ENCODE measurements at regions not wholly inside any gene's neighbourhood (a gene's known extent, or its start where the extent isn't known, plus 50 kb on each side); places are given as distances from the start of the nearest gene placed in this dataset.

- TF ChIP-seq POLR2AphosphoS5 (IDR thresholded peaks at IDR 0.05) (no peak), EP300 (IDR thresholded peaks at IDR 0.05) (no peak), CTCF (IDR thresholded peaks at IDR 0.05) (no peak), POLR2A (IDR thresholded peaks at IDR 0.05) (no peak)
- ATAC-seq: no peak
- H3K4me3 ChIP-seq: no peak overlapping the region
Observed at GRCh38 chr5:35440409-35440808, 177.3 kb upstream of the SPEF2 start.

GRCh38 chr5:35438786-35439185 is 178.9 kb upstream of the SPEF2 start:
- Histone ChIP-seq H3K4me3 (no peak overlapping the region), H3K4me1 (no peaks in the 10 kb centered on the region), H3K27ac (no peak overlapping the region), H3K27me3 (peaks cover 7% of the 10 kb centered on the region), H3K36me3 (no peaks in the 10 kb centered on the region), H3K9me3 (no peaks in the 10 kb centered on the region)
- no peak for ATAC-seq
- TF ChIP-seq CTCF (IDR thresholded peaks at IDR 0.05) (no peak), POLR2A (IDR thresholded peaks at IDR 0.05) (no peak), POLR2AphosphoS5 (IDR thresholded peaks at IDR 0.05) (no peak), EP300 (IDR thresholded peaks at IDR 0.05) (no peak)
- WGBS, 2 donors (ENCODE audit: low coverage in 1 of 2): 75 to 83% methylated on average over 2 of the region's 2 CpGs

More at GRCh38 chr5:35440409-35440808, 177.3 kb upstream of the SPEF2 start:
- Histone ChIP-seq H3K4me1 (no peaks in the 10 kb centered on the region), H3K9me3 (peaks cover 0 to 5% (median 0%) of the 10 kb centered on the region in 3 donors), H3K27me3 (peaks cover 7% of the 10 kb centered on the region), H3K27ac (no peak overlapping the region), H3K36me3 (no peaks in the 10 kb centered on the region)
- WGBS, 2 donors (ENCODE audit: low coverage in 1 of 2): 85 to 95% methylated on average over 2 of the region's 2 CpGs

- H3K4me3 ChIP-seq: no peak overlapping the region
- H3K27me3 ChIP-seq: peaks cover 7% of the 10 kb centered on the region
- H3K4me1 ChIP-seq: no peaks in the 10 kb centered on the region
- no peaks in the 10 kb centered on the region for H3K9me3 ChIP-seq
- no peak overlapping the region for H3K27ac ChIP-seq
- 43% methylated on average over 1 of the region's 1 CpG; no CpG with 5 or more reads in 1 of the 2 donors for WGBS, 2 donors (ENCODE audit: low coverage in 1 of 2)
- no peak for ATAC-seq
- TF ChIP-seq EP300 (IDR thresholded peaks at IDR 0.05) (no peak), POLR2AphosphoS5 (IDR thresholded peaks at IDR 0.05) (no peak), CTCF (IDR thresholded peaks at IDR 0.05) (no peak), POLR2A (IDR thresholded peaks at IDR 0.05) (no peak)
- H3K36me3 ChIP-seq: no peaks in the 10 kb centered on the region
Observed at GRCh38 chr5:35438288-35438687, 179.4 kb upstream of the SPEF2 start.

- no peak overlapping the region for H3K4me3 ChIP-seq
- H3K4me1 ChIP-seq: no peaks in the 10 kb centered on the region
- no peak for ATAC-seq
- peaks cover 7% of the 10 kb centered on the region for H3K27me3 ChIP-seq
- H3K36me3 ChIP-seq: no peaks in the 10 kb centered on the region
- no peak for TF ChIP-seq CTCF (IDR thresholded peaks at IDR 0.05)
- TF ChIP-seq EP300 (IDR thresholded peaks at IDR 0.05): no peak
- TF ChIP-seq POLR2AphosphoS5 (IDR thresholded peaks at IDR 0.05): no peak
- TF ChIP-seq POLR2A (IDR thresholded peaks at IDR 0.05): no peak
- H3K27ac ChIP-seq: no peak overlapping the region
- 61 to 70% methylated on average over 6 of the region's 6 CpGs for WGBS, 2 donors (ENCODE audit: low coverage in 1 of 2)
- no peaks in the 10 kb centered on the region for H3K9me3 ChIP-seq
Observed at GRCh38 chr5:35436400-35437057, 181.1 kb upstream of the SPEF2 start.
